ENCODE measurements at regions not wholly inside any gene's neighbourhood (a gene's known extent, or its start where the extent isn't known, plus 50 kb on each side); places are given as distances from the start of the nearest gene placed in this dataset.
A peak's percentile ranks its signal among the peaks of the same experiment; 100 is the strongest.
"Not testable (repeated sequence)": the region's sequence is repeated elsewhere in the genome, so short reads cannot be mapped to it uniquely, and the experiment has no call there.

DNA sequence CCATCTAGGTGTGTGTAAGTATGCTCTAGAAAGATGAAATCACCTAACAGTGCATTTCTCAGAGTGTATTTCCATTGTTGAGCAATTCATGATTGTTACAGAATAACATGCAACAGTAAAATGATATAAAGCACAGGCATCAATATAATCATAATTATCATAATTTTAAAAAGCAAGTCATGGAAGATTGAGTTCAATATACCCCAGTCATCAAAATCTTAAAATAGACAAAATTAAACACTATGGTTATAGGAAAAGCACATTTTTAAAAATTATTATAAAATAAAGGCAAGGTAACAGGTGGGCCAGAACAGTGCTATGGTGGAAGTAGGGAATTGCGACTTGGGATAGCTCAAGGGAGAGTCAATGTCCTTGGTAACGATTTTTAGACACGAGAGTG lies 555.4 kb upstream of the VRK2 start:
- TF ChIP-seq CTCF (IDR thresholded peaks at IDR 0.05; ENCODE audit: low read length) (no peak), EZH2phosphoT487 (IDR thresholded peaks at IDR 0.05; ENCODE audit: low read length) (no peak), EZH2 (optimal IDR thresholded peaks at IDR 0.05; ENCODE audit: low read depth, low read length) (no peak)
- Histone ChIP-seq H3F3A (ENCODE audit: insufficient read depth, low read length) (no peaks in the 10 kb centered on the region), H3K4me2 (ENCODE audit: low read depth, low read length) (no peak overlapping the region), H3K27ac (ENCODE audit: low read length) (no peak overlapping the region), H2AFZ (ENCODE audit: low read length) (no peak overlapping the region), H3K27me3 (replicated peaks; ENCODE audit: insufficient read depth, low read length) (no peaks in the 10 kb centered on the region), H3K4me3 (ENCODE audit: low read length) (no peak overlapping the region), H3K36me3 (replicated peaks; ENCODE audit: insufficient read depth, low read length) (no peaks in the 10 kb centered on the region), H3K4me1 (ENCODE audit: low read length) (no peaks in the 10 kb centered on the region), H3K9me2 (replicated peaks; ENCODE audit: insufficient read depth, low read length) (no peaks in the 10 kb centered on the region), H4K20me1 (ENCODE audit: insufficient read depth, low read length) (no peaks in the 10 kb centered on the region), H3K79me2 (ENCODE audit: low read length) (no peaks in the 10 kb centered on the region), H3K9ac (ENCODE audit: low read length) (no peak overlapping the region), H3K9me3 (replicated peaks; ENCODE audit: insufficient read depth, low read length) (no peaks in the 10 kb centered on the region)
- DNase-seq, result no peak

DNA sequence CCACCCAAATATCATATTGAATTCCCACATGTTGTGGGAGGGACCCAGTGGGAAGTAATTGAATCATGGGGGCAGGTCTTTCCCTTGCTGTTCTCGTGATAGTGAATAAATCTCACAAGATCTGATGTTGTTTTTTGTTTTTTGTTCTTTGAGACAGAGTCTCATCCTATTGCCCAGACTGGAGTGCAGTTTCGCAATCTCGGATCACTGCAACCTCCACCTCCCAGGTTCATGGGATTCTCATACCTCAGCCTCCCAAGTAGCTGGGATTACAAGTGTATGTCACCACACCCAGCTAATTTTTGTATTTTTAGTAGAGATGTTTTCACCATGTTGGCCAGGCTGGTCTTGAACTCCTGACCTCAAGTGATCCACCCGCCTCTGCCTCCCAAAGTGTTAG lies 552.6 kb upstream of the VRK2 start:
- H3K9ac ChIP-seq (ENCODE audit: low read length); H3K9me3 ChIP-seq (replicated peaks; ENCODE audit: insufficient read depth, low read length); H3K36me3 ChIP-seq (replicated peaks; ENCODE audit: insufficient read depth, low read length); H4K20me1 ChIP-seq (ENCODE audit: insufficient read depth, low read length); H2AFZ ChIP-seq (ENCODE audit: low read length); DNase-seq; H3F3A ChIP-seq (ENCODE audit: insufficient read depth, low read length); H3K27me3 ChIP-seq (replicated peaks; ENCODE audit: insufficient read depth, low read length); H3K9me2 ChIP-seq (replicated peaks; ENCODE audit: insufficient read depth, low read length); H3K4me1 ChIP-seq (ENCODE audit: low read length); H3K4me3 ChIP-seq (ENCODE audit: low read length); H3K27ac ChIP-seq (ENCODE audit: low read length); H3K4me2 ChIP-seq (ENCODE audit: low read depth, low read length); H3K79me2 ChIP-seq (ENCODE audit: low read length): not testable (repeated sequence)

DNA sequence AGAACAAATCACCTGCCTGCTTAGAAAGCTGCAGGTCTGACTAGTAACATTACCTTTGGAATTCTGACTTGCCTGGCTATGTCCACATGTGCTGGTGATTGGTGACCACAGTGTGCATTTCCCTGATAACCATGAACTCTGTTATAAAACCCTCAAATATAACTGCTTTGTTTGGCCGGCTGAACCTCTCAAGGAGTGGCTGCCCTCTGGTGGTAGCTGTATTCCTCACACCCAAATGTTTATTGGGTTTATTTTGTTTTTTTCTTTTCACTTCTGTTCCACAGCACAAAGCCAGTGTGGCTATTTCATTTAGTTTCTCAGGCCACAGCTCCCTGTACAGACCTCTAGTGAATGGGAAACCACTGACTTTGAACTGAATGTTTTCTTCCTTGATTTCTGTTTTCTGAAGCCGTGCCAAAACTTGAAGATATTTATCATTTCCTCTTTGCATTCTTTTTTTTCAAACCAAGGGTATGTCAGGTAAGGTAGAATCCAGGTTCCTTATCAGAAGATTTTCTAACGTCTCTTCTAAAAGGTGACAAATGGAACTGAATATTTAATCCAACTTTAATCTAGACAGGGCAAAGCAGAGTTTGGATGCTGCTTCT lies 549.0 kb upstream of the VRK2 start:
- Histone ChIP-seq H4K20me1 (ENCODE audit: insufficient read depth, low read length) (no peaks in the 10 kb centered on the region), H3K9me3 (replicated peaks; ENCODE audit: insufficient read depth, low read length) (no peaks in the 10 kb centered on the region), H3K27ac (ENCODE audit: low read length) (no peak overlapping the region), H3K4me3 (ENCODE audit: low read length) (no peak overlapping the region), H3K4me2 (ENCODE audit: low read depth, low read length) (no peak overlapping the region), H2AFZ (ENCODE audit: low read length) (no peak overlapping the region), H3K36me3 (replicated peaks; ENCODE audit: insufficient read depth, low read length) (no peaks in the 10 kb centered on the region), H3K9me2 (replicated peaks; ENCODE audit: insufficient read depth, low read length) (no peaks in the 10 kb centered on the region), H3K4me1 (ENCODE audit: low read length) (no peaks in the 10 kb centered on the region), H3K9ac (ENCODE audit: low read length) (no peak overlapping the region), H3K27me3 (replicated peaks; ENCODE audit: insufficient read depth, low read length) (no peaks in the 10 kb centered on the region), H3F3A (ENCODE audit: insufficient read depth, low read length) (no peaks in the 10 kb centered on the region), H3K79me2 (ENCODE audit: low read length) (no peaks in the 10 kb centered on the region)
- TF ChIP-seq EZH2phosphoT487 (IDR thresholded peaks at IDR 0.05; ENCODE audit: low read length) (no peak), CTCF (IDR thresholded peaks at IDR 0.05; ENCODE audit: low read length) (peak; percentile 79), EZH2 (optimal IDR thresholded peaks at IDR 0.05; ENCODE audit: low read depth, low read length) (no peak)
- peak; percentile 57 for DNase-seq

GRCh38 chr2:57504787-57505186 lies 541.8 kb upstream of the VRK2 start:
- H3K36me3 ChIP-seq (replicated peaks; ENCODE audit: insufficient read depth, low read length), result no peaks in the 10 kb centered on the region
- H3K9me2 ChIP-seq (replicated peaks; ENCODE audit: insufficient read depth, low read length), result no peaks in the 10 kb centered on the region
- no peak overlapping the region for H2AFZ ChIP-seq (ENCODE audit: low read length)
- no peak overlapping the region for H3K4me3 ChIP-seq (ENCODE audit: low read length)
- H3K9ac ChIP-seq (ENCODE audit: low read length), result no peak overlapping the region
- no peak overlapping the region for H3K27ac ChIP-seq (ENCODE audit: low read length)
- TF ChIP-seq CTCF (IDR thresholded peaks at IDR 0.05; ENCODE audit: low read length) (no peak), EZH2 (optimal IDR thresholded peaks at IDR 0.05; ENCODE audit: low read depth, low read length) (no peak), EZH2phosphoT487 (IDR thresholded peaks at IDR 0.05; ENCODE audit: low read length) (no peak)
- H3K4me1 ChIP-seq (ENCODE audit: low read length), result no peaks in the 10 kb centered on the region
- DNase-seq, result no peak
- no peak overlapping the region for H3K4me2 ChIP-seq (ENCODE audit: low read depth, low read length)
- no peaks in the 10 kb centered on the region for H3K79me2 ChIP-seq (ENCODE audit: low read length)
- no peaks in the 10 kb centered on the region for H3K9me3 ChIP-seq (replicated peaks; ENCODE audit: insufficient read depth, low read length)
- no peaks in the 10 kb centered on the region for H3K27me3 ChIP-seq (replicated peaks; ENCODE audit: insufficient read depth, low read length)
- no peaks in the 10 kb centered on the region for H4K20me1 ChIP-seq (ENCODE audit: insufficient read depth, low read length)
- H3F3A ChIP-seq (ENCODE audit: insufficient read depth, low read length), result no peaks in the 10 kb centered on the region
